ENCODE measurements at regions not wholly inside any gene's neighbourhood (a gene's known extent, or its start where the extent isn't known, plus 50 kb on each side); places are given as distances from the start of the nearest gene placed in this dataset.
"Not testable (repeated sequence)": the region's sequence is repeated elsewhere in the genome, so short reads cannot be mapped to it uniquely, and the experiment has no call there.

DNA sequence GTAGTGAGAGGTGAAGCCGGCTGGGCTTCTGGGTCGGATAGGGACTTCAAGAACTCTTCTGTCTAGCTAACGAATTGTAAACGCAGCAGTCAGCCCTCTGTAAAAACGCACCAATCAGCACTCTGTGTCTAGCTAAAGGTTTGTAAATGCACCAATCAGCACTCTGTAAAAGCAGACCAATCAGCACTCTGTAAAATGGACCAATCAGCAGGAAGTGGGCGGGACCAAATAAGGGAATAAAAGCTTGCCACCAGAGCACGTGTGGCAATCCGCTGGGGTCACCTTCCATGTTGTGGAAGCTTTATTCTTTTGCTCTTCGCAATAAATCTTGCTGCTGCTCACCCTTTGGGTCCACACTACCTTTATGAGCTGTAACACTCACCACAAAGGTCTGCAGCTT is 267.9 kb downstream of the INHBA start:
- TF ChIP-seq, protein P1, sequence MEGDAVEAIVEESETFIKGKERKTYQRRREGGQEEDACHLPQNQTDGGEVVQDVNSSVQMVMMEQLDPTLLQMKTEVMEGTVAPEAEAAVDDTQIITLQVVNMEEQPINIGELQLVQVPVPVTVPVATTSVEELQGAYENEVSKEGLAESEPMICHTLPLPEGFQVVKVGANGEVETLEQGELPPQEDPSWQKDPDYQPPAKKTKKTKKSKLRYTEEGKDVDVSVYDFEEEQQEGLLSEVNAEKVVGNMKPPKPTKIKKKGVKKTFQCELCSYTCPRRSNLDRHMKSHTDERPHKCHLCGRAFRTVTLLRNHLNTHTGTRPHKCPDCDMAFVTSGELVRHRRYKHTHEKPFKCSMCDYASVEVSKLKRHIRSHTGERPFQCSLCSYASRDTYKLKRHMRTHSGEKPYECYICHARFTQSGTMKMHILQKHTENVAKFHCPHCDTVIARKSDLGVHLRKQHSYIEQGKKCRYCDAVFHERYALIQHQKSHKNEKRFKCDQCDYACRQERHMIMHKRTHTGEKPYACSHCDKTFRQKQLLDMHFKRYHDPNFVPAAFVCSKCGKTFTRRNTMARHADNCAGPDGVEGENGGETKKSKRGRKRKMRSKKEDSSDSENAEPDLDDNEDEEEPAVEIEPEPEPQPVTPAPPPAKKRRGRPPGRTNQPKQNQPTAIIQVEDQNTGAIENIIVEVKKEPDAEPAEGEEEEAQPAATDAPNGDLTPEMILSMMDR (IDR thresholded peaks at IDR 0.05; ENCODE audit: poor library complexity): not testable (repeated sequence)
- TF ChIP-seq EZH2 (IDR thresholded peaks at IDR 0.05; ENCODE audit: borderline replicate concordance); EZH2phosphoT487 (IDR thresholded peaks at IDR 0.05; ENCODE audit: low read depth, severe bottlenecking, unreplicated experiment): not testable (repeated sequence)
